ENCODE measurements at regions not wholly inside any gene's neighbourhood (a gene's known extent, or its start where the extent isn't known, plus 50 kb on each side); places are given as distances from the start of the nearest gene placed in this dataset.
"Not testable (repeated sequence)": the region's sequence is repeated elsewhere in the genome, so short reads cannot be mapped to it uniquely, and the experiment has no call there.

DNA sequence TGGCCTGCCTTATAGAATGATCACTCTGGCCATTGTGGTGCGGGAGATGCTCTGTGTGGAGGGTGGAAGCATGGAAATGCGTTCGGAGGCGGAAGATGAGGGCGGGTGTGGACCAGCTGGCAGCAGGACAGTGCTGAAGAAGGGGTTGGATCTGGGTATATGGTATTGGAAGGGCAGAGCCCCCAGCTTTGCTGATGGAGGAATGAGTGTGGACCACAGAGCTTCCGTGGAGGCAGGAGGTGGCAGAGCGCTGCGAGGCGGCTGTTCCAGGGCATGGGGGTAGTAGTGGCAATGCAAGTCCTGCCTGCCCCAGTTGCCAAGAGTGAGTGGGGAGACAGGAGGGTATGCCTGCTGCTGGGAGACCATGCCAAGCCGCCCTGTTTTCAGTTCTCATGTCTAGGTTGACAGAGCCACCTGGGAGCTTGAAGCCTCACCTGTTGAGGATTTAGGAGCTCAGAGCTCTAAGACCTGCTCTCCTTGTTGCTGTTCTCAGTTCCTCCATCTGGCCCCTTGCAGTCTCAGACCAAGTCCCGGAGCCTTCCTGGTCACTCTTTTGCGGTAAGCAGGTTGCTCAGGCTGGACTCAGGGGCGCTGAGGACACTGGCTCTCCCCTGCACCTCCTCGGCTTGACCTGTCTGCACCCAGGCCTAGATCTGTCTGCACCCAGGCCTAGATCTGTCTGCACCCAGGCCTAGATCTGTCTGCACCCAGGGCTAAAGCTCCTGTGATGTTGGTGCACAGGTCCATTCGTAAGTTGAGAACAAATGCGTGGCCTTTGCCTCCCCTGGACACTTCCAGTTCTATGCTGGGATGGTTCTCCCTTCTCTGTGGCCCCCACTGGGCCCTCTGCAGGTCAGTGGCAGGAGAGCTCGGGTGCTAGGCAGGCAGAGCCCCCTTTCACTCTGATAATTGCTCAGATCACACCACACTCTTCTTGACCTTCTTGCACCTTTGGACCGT is 290.5 kb upstream of the HS6ST1 start:
- H3K4me3 ChIP-seq (ENCODE audit: low read depth, low read length): no peak overlapping the region
- no peak for DNase-seq (ENCODE audit: low read depth)
- TF ChIP-seq, protein P1, sequence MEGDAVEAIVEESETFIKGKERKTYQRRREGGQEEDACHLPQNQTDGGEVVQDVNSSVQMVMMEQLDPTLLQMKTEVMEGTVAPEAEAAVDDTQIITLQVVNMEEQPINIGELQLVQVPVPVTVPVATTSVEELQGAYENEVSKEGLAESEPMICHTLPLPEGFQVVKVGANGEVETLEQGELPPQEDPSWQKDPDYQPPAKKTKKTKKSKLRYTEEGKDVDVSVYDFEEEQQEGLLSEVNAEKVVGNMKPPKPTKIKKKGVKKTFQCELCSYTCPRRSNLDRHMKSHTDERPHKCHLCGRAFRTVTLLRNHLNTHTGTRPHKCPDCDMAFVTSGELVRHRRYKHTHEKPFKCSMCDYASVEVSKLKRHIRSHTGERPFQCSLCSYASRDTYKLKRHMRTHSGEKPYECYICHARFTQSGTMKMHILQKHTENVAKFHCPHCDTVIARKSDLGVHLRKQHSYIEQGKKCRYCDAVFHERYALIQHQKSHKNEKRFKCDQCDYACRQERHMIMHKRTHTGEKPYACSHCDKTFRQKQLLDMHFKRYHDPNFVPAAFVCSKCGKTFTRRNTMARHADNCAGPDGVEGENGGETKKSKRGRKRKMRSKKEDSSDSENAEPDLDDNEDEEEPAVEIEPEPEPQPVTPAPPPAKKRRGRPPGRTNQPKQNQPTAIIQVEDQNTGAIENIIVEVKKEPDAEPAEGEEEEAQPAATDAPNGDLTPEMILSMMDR (conservative IDR thresholded peaks at IDR 0.05; ENCODE audit: low read depth, low read length): no peak

DNA sequence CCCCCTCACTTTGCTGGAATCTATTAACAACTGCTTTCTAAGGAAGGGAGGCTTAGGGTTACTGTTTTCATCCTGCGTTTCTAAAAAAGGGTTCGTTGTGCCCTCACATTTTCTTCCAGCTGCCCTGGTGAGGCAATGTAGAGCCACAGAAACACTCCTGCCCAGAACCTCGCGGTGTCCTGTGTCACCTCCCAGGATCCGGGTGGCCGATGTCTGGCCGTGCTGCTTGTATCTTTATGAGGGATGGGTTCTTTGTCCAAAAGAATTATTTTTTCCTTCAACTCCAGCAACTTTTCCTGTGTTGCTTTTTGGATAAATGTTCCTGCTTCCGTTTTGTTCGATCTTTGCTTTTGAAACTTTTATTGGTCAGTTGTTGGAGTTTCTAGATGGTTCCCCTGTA is 291.8 kb upstream of the HS6ST1 start:
- TF ChIP-seq, protein P1 (conservative IDR thresholded peaks at IDR 0.05; ENCODE audit: low read depth, low read length): no peak
- no peak overlapping the region for H3K4me3 ChIP-seq (ENCODE audit: low read depth, low read length)
- no peak for DNase-seq (ENCODE audit: low read depth)

DNA sequence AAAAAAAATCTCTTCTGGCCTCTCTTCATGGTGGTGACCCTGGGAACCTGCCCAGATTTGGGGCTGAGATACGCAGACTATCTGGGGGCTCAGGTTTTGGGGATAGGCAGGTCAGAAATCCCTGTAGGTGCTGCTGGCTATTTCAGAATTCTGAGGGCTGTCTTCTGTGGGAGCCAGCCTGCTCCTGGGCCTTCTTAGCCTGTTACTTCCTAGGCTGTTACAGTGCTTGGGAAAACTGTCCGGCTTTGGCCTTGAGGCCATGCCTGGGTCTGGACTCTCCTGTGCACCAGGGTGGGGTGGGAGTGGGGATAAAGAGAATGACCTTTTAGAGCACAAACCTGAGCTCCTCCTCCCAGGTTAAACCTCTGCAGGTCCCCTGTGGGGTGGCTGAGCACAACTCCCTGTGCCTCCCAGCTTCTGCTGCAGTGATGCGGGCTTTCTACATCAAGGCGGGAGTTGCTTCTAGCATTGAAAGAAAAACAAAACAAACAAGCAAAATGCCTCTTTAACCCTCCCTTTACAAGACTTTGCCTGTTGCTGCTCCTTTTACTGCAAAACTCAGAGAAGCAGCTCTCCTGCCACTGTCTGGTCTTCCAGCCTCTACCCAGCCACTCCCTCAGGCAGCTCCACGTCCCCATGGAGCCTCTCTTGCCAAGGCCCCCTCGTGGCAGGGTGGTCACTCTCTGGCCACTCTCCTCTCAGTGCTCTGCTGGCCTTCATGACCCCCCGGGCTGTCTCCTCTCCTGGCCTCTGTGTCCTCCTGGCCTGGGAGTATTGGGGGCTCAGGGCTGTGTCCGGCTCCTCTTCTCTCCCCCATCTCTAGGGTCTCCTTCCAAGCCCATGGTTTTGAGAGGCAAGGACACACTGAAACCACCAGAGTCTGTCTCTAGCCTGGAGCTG is 293.0 kb upstream of the HS6ST1 start:
- TF ChIP-seq, protein P1 (conservative IDR thresholded peaks at IDR 0.05; ENCODE audit: low read depth, low read length): no peak
- no peak overlapping the region for H3K4me3 ChIP-seq (ENCODE audit: low read depth, low read length)
- DNase-seq (ENCODE audit: low read depth): no peak

DNA sequence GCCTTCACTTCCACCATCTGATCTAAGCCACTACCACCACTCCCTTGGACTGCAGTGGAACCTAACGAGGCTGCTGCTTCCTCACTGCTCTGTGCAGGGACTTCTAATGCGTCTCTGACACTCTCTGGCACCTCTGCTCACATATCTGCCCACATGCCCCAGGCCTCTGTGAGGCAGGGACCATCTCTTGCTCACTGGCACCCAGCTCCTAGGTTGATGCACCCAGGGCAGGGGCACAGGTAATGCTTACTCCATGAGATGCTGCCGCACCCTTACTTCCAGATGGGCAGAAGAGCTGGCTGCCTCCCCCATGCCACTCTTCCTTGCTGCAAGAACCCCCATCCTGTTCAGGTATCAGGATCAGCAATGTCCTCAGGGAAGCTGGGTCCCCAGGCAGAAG is 294.0 kb upstream of the HS6ST1 start:
- DNase-seq (ENCODE audit: low read depth): no peak

GRCh38 chr2:128613351-128613750 is 294.7 kb upstream of the HS6ST1 start:
- H3K4me3 ChIP-seq (ENCODE audit: low read depth, low read length): no peak overlapping the region
- TF ChIP-seq, protein P1 (conservative IDR thresholded peaks at IDR 0.05; ENCODE audit: low read depth, low read length): no peak
- no peak for DNase-seq (ENCODE audit: low read depth)

More for the DNA sequence above, 294.0 kb upstream of the HS6ST1 start:
- no peak overlapping the region for H3K4me3 ChIP-seq (ENCODE audit: low read depth, low read length)
- TF ChIP-seq, protein P1 (conservative IDR thresholded peaks at IDR 0.05; ENCODE audit: low read depth, low read length): no peak

DNA sequence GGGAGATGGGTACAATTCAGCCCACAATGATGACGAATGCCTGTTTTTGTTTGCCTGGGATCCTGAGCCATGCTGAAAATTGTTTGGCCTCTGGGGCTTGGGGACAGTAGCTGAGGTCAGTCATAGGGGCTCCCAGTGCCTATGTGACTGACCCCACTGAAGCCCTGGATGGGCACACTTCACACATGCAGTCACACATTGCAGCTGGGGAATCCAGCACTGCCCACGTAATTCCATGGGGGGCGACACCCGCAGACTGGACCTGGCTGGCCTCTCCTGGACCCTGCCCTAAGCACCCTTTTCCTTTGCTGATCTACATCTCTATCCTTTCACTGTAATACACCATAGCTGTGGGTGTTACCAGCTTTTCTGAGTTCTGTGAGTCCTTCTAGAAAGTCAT is 295.2 kb upstream of the HS6ST1 start:
- no peak for DNase-seq (ENCODE audit: low read depth)
- TF ChIP-seq, protein P1 (conservative IDR thresholded peaks at IDR 0.05; ENCODE audit: low read depth, low read length): no peak
- no peak overlapping the region for H3K4me3 ChIP-seq (ENCODE audit: low read depth, low read length)

DNA sequence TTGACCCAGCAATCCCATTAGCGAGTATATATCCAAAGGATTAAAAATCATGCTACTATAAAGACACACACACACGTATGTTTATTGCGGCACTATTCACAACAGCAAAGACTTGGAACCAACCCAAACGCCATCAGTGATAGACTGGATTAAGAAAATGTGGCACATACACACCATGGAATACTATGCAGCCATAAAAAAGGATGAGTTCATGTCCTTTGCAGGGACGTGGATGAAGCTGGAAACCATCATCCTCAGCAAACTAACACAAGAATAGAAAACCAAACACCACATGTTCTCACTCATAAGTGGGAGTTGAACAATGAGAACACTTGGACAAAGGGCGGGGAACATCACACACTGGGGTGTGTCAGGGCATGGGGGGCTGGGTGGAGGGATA is 296.2 kb upstream of the HS6ST1 start:
- H3K4me3 ChIP-seq (ENCODE audit: low read depth, low read length); DNase-seq (ENCODE audit: low read depth): not testable (repeated sequence)

All from choroid plexus epithelial cell (primary cell).